ENCODE measurements at regions not wholly inside any gene's neighbourhood (a gene's known extent, or its start where the extent isn't known, plus 50 kb on each side); places are given as distances from the start of the nearest gene placed in this dataset.

GRCh38 chr6:23655525-23655924, 470.5 kb upstream of the NRSN1 start:
- no peaks in the 10 kb centered on the region for H3K9me1 ChIP-seq (ENCODE audit: insufficient read depth, low read length)
- H4K5ac ChIP-seq (ENCODE audit: low read depth, low read length), result no peak overlapping the region
- in situ Hi-C loops (cut with MboI; ENCODE audit: low sequenced_read_pairs), result no loop called here
- ChIA-PET CTCF (no interaction called here), POLR2A (ENCODE audit: unreplicated experiment) (no interaction called here)
- no peaks in the 10 kb centered on the region for H3K36me3 ChIP-seq (ENCODE audit: control insufficient read depth, insufficient read depth, low read length)
- DNase-seq (no peak), ATAC-seq (ENCODE audit: low read depth) (no peak)
- dilution Hi-C loops (cut with HindIII; ENCODE audit: low sequenced_read_pairs, unreplicated experiment), result no loop called here
- no peaks in the 10 kb centered on the region for H3K27me3 ChIP-seq (ENCODE audit: control insufficient read depth, insufficient read depth, low read length)
- H2BK5ac ChIP-seq (ENCODE audit: low read depth, low read length, poor library complexity, severe bottlenecking), result no peak overlapping the region
- no peak overlapping the region for H3K18ac ChIP-seq (ENCODE audit: low read depth, low read length)
- H3K14ac ChIP-seq (replicated peaks; ENCODE audit: low read depth, low read length), result no peak overlapping the region
- H2AFZ ChIP-seq (replicated peaks; ENCODE audit: low read length, poor library complexity), result no peak overlapping the region
- no CpG with 5 or more reads among the region's 3 CpGs for WGBS, 2 experiments (ENCODE audit: extremely low coverage in 2 of 2, insufficient read length in 1 of 2)
- no TSS peak for BruUV-seq (replicated peaks)
- no peak overlapping the region for H4K8ac ChIP-seq (ENCODE audit: low read depth in 2 of 2, low read length in 2 of 2)
- no peak overlapping the region for H3K4me2 ChIP-seq (ENCODE audit: low read depth, low read length)
- no peaks in the 10 kb centered on the region for H3K4me1 ChIP-seq (ENCODE audit: control insufficient read depth, insufficient read depth, low read length)
- intact Hi-C loops (cut with micrococcal nuclease), result loop anchor here (10.0 kb wide), 2 partner anchors 771 to 1501 kb away; no protein-coding TSS in a partner anchor
- H4K91ac ChIP-seq (ENCODE audit: insufficient read depth, low read depth, low read length), result no peak overlapping the region
- H2AK5ac ChIP-seq (ENCODE audit: low read depth, low read length), result no peak overlapping the region
- no peaks in the 10 kb centered on the region for H4K20me1 ChIP-seq (ENCODE audit: insufficient read depth, low read length)
- H3K9ac ChIP-seq (ENCODE audit: low read depth, low read length), result no peak overlapping the region
- H3K56ac ChIP-seq (ENCODE audit: extremely low read depth, insufficient read depth, low read length), result no peak overlapping the region
- no peak overlapping the region for H2BK120ac ChIP-seq (ENCODE audit: low read depth, low read length)
- no peaks in the 10 kb centered on the region for H3K9me3 ChIP-seq (ENCODE audit: control insufficient read depth, insufficient read depth, low read length)
- H3K4ac ChIP-seq (ENCODE audit: low read depth, low read length), result no peak overlapping the region
- no peak overlapping the region for H2BK15ac ChIP-seq (ENCODE audit: low read depth, low read length)
- H3K4me3 ChIP-seq (ENCODE audit: insufficient read depth, low read depth, low read length), result no peak overlapping the region
- H2BK20ac ChIP-seq (ENCODE audit: low read depth, low read length), result no peak overlapping the region
- no peaks in the 10 kb centered on the region for H3K79me1 ChIP-seq (ENCODE audit: low read depth in 1 of 2, low read length in 2 of 2)
- TF ChIP-seq RCOR1 (IDR thresholded peaks at IDR 0.05; ENCODE audit: insufficient replicate concordance, low read length), result no peak
- TF ChIP-seq CHD1 (IDR thresholded peaks at IDR 0.05; ENCODE audit: low read depth, low read length), result no peak
- no peak for TF ChIP-seq RAD21 (IDR thresholded peaks at IDR 0.05; ENCODE audit: low read length)
- TF ChIP-seq MAZ (IDR thresholded peaks at IDR 0.05; ENCODE audit: borderline replicate concordance, low read depth, low read length), result no peak
- TF ChIP-seq CEBPB (IDR thresholded peaks at IDR 0.05; ENCODE audit: low read depth, low read length), result no peak
- TF ChIP-seq, protein P1, sequence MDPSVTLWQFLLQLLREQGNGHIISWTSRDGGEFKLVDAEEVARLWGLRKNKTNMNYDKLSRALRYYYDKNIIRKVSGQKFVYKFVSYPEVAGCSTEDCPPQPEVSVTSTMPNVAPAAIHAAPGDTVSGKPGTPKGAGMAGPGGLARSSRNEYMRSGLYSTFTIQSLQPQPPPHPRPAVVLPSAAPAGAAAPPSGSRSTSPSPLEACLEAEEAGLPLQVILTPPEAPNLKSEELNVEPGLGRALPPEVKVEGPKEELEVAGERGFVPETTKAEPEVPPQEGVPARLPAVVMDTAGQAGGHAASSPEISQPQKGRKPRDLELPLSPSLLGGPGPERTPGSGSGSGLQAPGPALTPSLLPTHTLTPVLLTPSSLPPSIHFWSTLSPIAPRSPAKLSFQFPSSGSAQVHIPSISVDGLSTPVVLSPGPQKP (IDR thresholded peaks at IDR 0.05; ENCODE audit: borderline replicate concordance, low read depth, low read length), result no peak
- no peak for TF ChIP-seq SMC3 (IDR thresholded peaks at IDR 0.05; ENCODE audit: low read depth, low read length)
- no peak for TF ChIP-seq POLR2A (IDR thresholded peaks at IDR 0.05; ENCODE audit: low read depth, low read length)
- no peak for TF ChIP-seq MAFK (IDR thresholded peaks at IDR 0.05; ENCODE audit: low read depth, low read length)
- no peak for TF ChIP-seq CTCF (conservative IDR thresholded peaks at IDR 0.05; ENCODE audit: low read depth, low read length)
- TF ChIP-seq NFE2L2 (IDR thresholded peaks at IDR 0.05; ENCODE audit: low read depth, low read length), result no peak
- TF ChIP-seq, protein P2, sequence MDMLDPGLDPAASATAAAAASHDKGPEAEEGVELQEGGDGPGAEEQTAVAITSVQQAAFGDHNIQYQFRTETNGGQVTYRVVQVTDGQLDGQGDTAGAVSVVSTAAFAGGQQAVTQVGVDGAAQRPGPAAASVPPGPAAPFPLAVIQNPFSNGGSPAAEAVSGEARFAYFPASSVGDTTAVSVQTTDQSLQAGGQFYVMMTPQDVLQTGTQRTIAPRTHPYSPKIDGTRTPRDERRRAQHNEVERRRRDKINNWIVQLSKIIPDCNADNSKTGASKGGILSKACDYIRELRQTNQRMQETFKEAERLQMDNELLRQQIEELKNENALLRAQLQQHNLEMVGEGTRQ (IDR thresholded peaks at IDR 0.05; ENCODE audit: low read depth, low read length), result no peak
- H3K23ac ChIP-seq (ENCODE audit: low read depth, low read length), result no peak overlapping the region
- H3K27ac ChIP-seq (ENCODE audit: insufficient read depth, low read length), result no peak overlapping the region
- no peak overlapping the region for H2AK9ac ChIP-seq (replicated peaks; ENCODE audit: low read depth, low read length, poor library complexity)
